ENCODE measurements at regions not wholly inside any gene's neighbourhood (a gene's known extent, or its start where the extent isn't known, plus 50 kb on each side); places are given as distances from the start of the nearest gene placed in this dataset.

DNA sequence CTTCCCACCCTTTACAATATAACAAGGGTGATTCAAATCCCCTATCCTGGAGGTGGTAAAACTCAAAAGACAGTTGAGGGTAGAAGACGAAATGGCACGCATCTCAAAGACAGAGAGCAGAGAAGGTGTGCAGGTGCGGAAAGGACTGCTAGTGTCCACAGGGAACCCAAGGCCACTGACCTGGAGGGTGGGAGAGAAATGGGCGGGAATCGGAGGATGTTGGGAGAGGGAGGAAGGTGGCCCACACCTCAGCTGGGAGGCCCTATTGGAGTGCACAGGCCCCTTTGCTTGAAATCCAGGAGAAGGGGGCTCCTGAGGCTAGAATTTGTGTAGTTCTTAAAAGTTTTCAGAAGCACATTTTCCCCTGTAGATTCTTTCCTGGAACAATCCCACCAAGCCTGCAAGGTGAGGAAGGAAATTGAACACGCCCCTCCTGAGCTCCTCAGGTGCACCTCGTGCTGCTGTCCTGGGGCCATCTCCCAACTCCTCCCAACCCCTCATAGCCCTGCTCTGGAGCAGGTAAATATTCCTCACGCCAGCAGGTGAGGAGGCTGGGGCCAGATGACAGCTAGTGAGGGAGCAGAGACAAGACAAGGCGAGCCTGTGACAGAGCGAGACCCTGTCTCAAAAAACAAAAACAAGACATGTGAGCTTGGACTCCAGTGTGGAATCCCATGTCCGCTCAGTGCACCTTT is 99.3 kb downstream of the MCFD2 start:
- H3K4me1 ChIP-seq (ENCODE audit: control insufficient read depth in 4 of 4, insufficient read depth in 4 of 4, low read length in 3 of 4), result no peaks in the 10 kb centered on the region
- H3K4me3 ChIP-seq (ENCODE audit: low read depth in 1 of 3, low read length in 3 of 3), result no peak overlapping the region
- TF ChIP-seq SP1 (IDR thresholded peaks at IDR 0.05) (no peak), HNF4A (conservative IDR thresholded peaks at IDR 0.05) (no peak), CTCF (IDR thresholded peaks at IDR 0.05; ENCODE audit: low read depth, low read length, missing input control) (no peak), HNF4G (IDR thresholded peaks at IDR 0.05) (no peak), RXRA (IDR thresholded peaks at IDR 0.05) (no peak), NR2F2 (IDR thresholded peaks at IDR 0.05) (no peak), YY1 (IDR thresholded peaks at IDR 0.05) (no peak), REST (IDR thresholded peaks at IDR 0.05) (no peak)
- TF ChIP-seq, protein P1, sequence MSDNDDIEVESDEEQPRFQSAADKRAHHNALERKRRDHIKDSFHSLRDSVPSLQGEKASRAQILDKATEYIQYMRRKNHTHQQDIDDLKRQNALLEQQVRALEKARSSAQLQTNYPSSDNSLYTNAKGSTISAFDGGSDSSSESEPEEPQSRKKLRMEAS (IDR thresholded peaks at IDR 0.05), result no peak
- 97% methylated on average over 11 of the region's 11 CpGs for WGBS
- H3K9ac ChIP-seq (ENCODE audit: low read depth in 1 of 2, low read length in 2 of 2), result no peak overlapping the region
- H3K27ac ChIP-seq (ENCODE audit: low read depth in 1 of 2, low read length in 2 of 2), result no peak overlapping the region
- H3K36me3 ChIP-seq (ENCODE audit: control insufficient read depth in 4 of 4, insufficient read depth in 3 of 4, low read depth in 1 of 4, low read length in 3 of 4), result no peaks in the 10 kb centered on the region
- H3K9me3 ChIP-seq (ENCODE audit: control insufficient read depth in 4 of 4, low read length in 3 of 4), result no peaks in the 10 kb centered on the region
- no peaks in the 10 kb centered on the region for H3K27me3 ChIP-seq (ENCODE audit: control insufficient read depth in 4 of 4, insufficient read depth in 4 of 4, low read length in 3 of 4)
- peak; percentile 8 for DNase-seq (ENCODE audit: low spot score)

DNA sequence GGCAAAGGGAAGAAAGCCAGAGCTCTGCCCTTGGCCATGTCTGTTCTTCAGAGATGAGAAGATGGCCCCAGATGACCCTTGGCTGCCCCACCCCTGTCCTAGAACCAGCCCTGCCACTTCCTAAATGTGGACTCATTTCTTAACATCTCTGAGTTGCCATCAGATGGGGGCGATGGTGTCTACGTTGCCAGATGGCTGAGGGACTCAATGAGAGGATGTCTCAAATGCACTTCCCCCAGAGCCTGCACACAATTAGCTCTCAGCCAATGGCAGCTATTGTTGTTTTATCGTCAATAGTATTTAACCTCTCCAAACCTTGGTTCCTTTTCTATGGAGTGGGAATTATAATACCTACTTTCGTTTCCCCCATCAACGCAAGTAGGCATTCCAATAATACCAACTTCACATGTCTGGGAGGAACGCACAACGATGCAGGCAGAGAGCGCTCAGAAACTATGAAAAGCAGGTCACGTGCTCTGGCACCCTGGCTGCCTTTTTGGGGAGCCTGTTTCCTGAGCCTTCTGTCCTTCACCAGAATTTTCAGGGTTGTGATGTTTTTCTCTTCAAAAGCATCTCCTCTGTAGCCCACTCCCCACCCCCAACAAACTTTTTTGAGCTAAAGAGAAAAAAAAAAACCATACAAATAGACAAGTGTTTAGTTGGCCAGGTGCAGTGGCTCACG is 100.3 kb downstream of the MCFD2 start:
- Histone ChIP-seq H3K36me3 (ENCODE audit: control insufficient read depth in 4 of 4, insufficient read depth in 3 of 4, low read depth in 1 of 4, low read length in 3 of 4) (no peaks in the 10 kb centered on the region), H3K9me3 (ENCODE audit: control insufficient read depth in 4 of 4, low read length in 3 of 4) (no peaks in the 10 kb centered on the region), H3K27ac (ENCODE audit: low read depth in 1 of 2, low read length in 2 of 2) (no peak overlapping the region), H3K4me3 (ENCODE audit: low read depth in 1 of 3, low read length in 3 of 3) (no peak overlapping the region), H3K9ac (ENCODE audit: low read depth in 1 of 2, low read length in 2 of 2) (no peak overlapping the region), H3K4me1 (ENCODE audit: control insufficient read depth in 4 of 4, insufficient read depth in 4 of 4, low read length in 3 of 4) (no peaks in the 10 kb centered on the region), H3K27me3 (ENCODE audit: control insufficient read depth in 4 of 4, insufficient read depth in 4 of 4, low read length in 3 of 4) (no peaks in the 10 kb centered on the region)
- no peak for TF ChIP-seq NR2F2 (IDR thresholded peaks at IDR 0.05)
- TF ChIP-seq HNF4G (IDR thresholded peaks at IDR 0.05), result no peak
- TF ChIP-seq EGR1 (IDR thresholded peaks at IDR 0.05; ENCODE audit: low read depth in 2 of 2), result no peak
- TF ChIP-seq, protein P1 (IDR thresholded peaks at IDR 0.05), result no peak
- no peak for TF ChIP-seq SP1 (IDR thresholded peaks at IDR 0.05)
- no peak for TF ChIP-seq GABPA (IDR thresholded peaks at IDR 0.05 in 1 of 2, conservative IDR thresholded peaks at IDR 0.05 in 1 of 2)
- TF ChIP-seq FOXA1 (IDR thresholded peaks at IDR 0.05), result no peak
- TF ChIP-seq JUND (IDR thresholded peaks at IDR 0.05), result no peak
- TF ChIP-seq REST (IDR thresholded peaks at IDR 0.05), result no peak
- no peak for TF ChIP-seq YY1 (IDR thresholded peaks at IDR 0.05)
- TF ChIP-seq CTCF (IDR thresholded peaks at IDR 0.05; ENCODE audit: low read depth, low read length, missing input control), result no peak
- TF ChIP-seq, protein P2, sequence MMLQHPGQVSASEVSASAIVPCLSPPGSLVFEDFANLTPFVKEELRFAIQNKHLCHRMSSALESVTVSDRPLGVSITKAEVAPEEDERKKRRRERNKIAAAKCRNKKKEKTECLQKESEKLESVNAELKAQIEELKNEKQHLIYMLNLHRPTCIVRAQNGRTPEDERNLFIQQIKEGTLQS (IDR thresholded peaks at IDR 0.05), result no peak
- 91% methylated on average over 10 of the region's 10 CpGs for WGBS
- DNase-seq (ENCODE audit: low spot score), result peak; percentile 26
